Panc1 (cell line): ENCODE measurements at regions not wholly inside any gene's neighbourhood (a gene's known extent, or its start where the extent isn't known, plus 50 kb on each side); places are given as distances from the start of the nearest gene placed in this dataset.
"Not testable (repeated sequence)": the region's sequence is repeated elsewhere in the genome, so short reads cannot be mapped to it uniquely, and the experiment has no call there.

Experiments used
- ATAC-seq: fragments of 200-7000 bp; cut with Tn5 transposase; 2 replicates; pipeline ENCODE4 v1.9.1; 2020; ENCODE audit warnings: mild to moderate bottlenecking, moderate library complexity
- BruUV-seq: library from RNA; stranded (reverse); fragments of 400-500 nt; replicated peaks from 2 replicates; lab custom pipeline; 2021; lab: Mats Ljungman, UMichigan
- CTCF ChIA-PET: fragments of 300-600 bp; sonication (Branson Sonifier 250); formaldehyde crosslinking; loops from one replicate; lab custom pipeline; 2022; ENCODE audit warnings: antibody characterized with exemption; lab: Charles Lee
- POLR2A ChIA-PET: fragments of 300-600 bp; sonication (Branson Sonifier 250); formaldehyde crosslinking; loops from one replicate; lab custom pipeline; 2022; ENCODE audit warnings: antibody characterized with exemption; lab: Charles Lee
- DNase-seq: peaks from one replicate; pipeline ENCODE4 v3.0.0-alpha.2; 2010; ENCODE audit warnings: low read depth, low spot score
- H3K27ac ChIP-seq: 2 replicates; pipeline ENCODE4 v1.5.1; 2011; ENCODE audit warnings: mild to moderate bottlenecking, low read length, inconsistent platforms
- H3K27me3 ChIP-seq: fragments of 200-500 bp; sonication (Bioruptor generic); 2 replicates; pipeline ENCODE4 v1.6.0; 2014; ENCODE audit warnings: low read length, inconsistent platforms; ENCODE audit not compliant: control insufficient read depth, insufficient read depth
- H3K36me3 ChIP-seq: fragments of 200-500 bp; sonication (Bioruptor generic); 2 replicates; pipeline ENCODE4 v1.5.1; 2014; ENCODE audit warnings: inconsistent platforms, mild to moderate bottlenecking, low read length, moderate library complexity; ENCODE audit not compliant: control insufficient read depth, insufficient read depth
- H3K4me1 ChIP-seq: 2 replicates; pipeline ENCODE4 v1.5.1; 2011; ENCODE audit warnings: inconsistent platforms, mild to moderate bottlenecking, low read length, moderate library complexity; ENCODE audit not compliant: control insufficient read depth, insufficient read depth
- H3K4me3 ChIP-seq, 2 experiments: 2 replicates each; pipeline ENCODE4 v1.5.1; 2011 to 2012; ENCODE audit warnings: low read depth in 2 of 2, low read length in 2 of 2, mild to moderate bottlenecking in 2 of 2, inconsistent platforms in 1 of 2, moderate library complexity in 1 of 2
- H3K9me3 ChIP-seq: fragments of 200-500 bp; sonication (Bioruptor generic); 2 replicates; pipeline ENCODE4 v1.5.1; 2014; ENCODE audit warnings: low read depth, mild to moderate bottlenecking, inconsistent platforms, low read length, moderate library complexity; ENCODE audit not compliant: control insufficient read depth, insufficient read depth
- CTCF ChIP-seq: fragments of 450-650 bp; IDR thresholded peaks from 2 replicates; pipeline ENCODE4 v1.5.1; 2017; ENCODE audit warnings: mild to moderate bottlenecking
- POLR2AphosphoS5 ChIP-seq: IDR thresholded peaks from 2 replicates; pipeline ENCODE4 v1.6.1; 2012; ENCODE audit warnings: mild to moderate bottlenecking, low read depth, low read length, moderate library complexity
- REST ChIP-seq, 2 experiments: IDR thresholded peaks; 2 replicates each; pipeline ENCODE4 v1.6.1; 2011 to 2012; ENCODE audit warnings: low read depth in 2 of 2, control low read depth in 1 of 2, low read length in 1 of 2, mild to moderate bottlenecking in 1 of 2, moderate library complexity in 1 of 2; ENCODE audit not compliant: insufficient read depth in 1 of 2
- SIN3A ChIP-seq: IDR thresholded peaks from 2 replicates; pipeline ENCODE4 v1.6.1; 2012; ENCODE audit warnings: low read depth, mild to moderate bottlenecking, low read length, moderate library complexity, borderline replicate concordance; ENCODE audit not compliant: insufficient read depth
- TCF7L2 ChIP-seq: IDR thresholded peaks from 2 replicates; pipeline ENCODE4 v1.6.1; 2011; ENCODE audit warnings: mild to moderate bottlenecking, low read depth, low read length, inconsistent platforms
- in situ Hi-C: cut with HindIII; loops from 2 replicates; pipeline ENCODE4 v1.10.0; 2016; ENCODE audit warnings: low sequenced_read_pairs, low pct_unique_long_range_greater_than_20kb
- intact Hi-C: fragments of 100-400 bp; cut with micrococcal nuclease; formaldehyde crosslinking; loops from one replicate; pipeline ENCODE4 v1.10.0; 2022; ENCODE audit not compliant: unreplicated experiment

- intact Hi-C loops (no loop called here), in situ Hi-C loops (no loop called here)
- no peaks in the 10 kb centered on the region for H3K9me3 ChIP-seq
- ATAC-seq (no peak), DNase-seq (no peak)
- ChIA-PET POLR2A (no interaction called here), CTCF (no interaction called here)
- TF ChIP-seq REST (IDR thresholded peaks at IDR 0.05; ENCODE audit: insufficient read depth in 1 of 2, low read depth in 2 of 2, low read length in 1 of 2) (no peak), TCF7L2 (no peak)
- no peaks in the 10 kb centered on the region for H3K36me3 ChIP-seq
- no peaks in the 10 kb centered on the region for H3K4me1 ChIP-seq
- BruUV-seq = no TSS peak
- H3K27me3 ChIP-seq = peaks cover 7% of the 10 kb centered on the region
- no peak overlapping the region for H3K4me3 ChIP-seq
- H3K27ac ChIP-seq = no peak overlapping the region
Measured at GRCh38 chr6:159415540-159415939, 246.3 kb downstream of the FNDC1 start.

- ATAC-seq (no peak), DNase-seq (no peak)
- Histone ChIP-seq H3K9me3 (no peaks in the 10 kb centered on the region), H3K4me1 (no peaks in the 10 kb centered on the region), H3K36me3 (no peaks in the 10 kb centered on the region), H3K27ac (no peak overlapping the region), H3K4me3 (no peak overlapping the region), H3K27me3 (peaks cover 7% of the 10 kb centered on the region)
- intact Hi-C loops (no loop called here), in situ Hi-C loops (no loop called here)
- TF ChIP-seq POLR2AphosphoS5 (no peak), REST (IDR thresholded peaks at IDR 0.05; ENCODE audit: insufficient read depth in 1 of 2, low read depth in 2 of 2, low read length in 1 of 2) (no peak), CTCF (no peak), TCF7L2 (no peak), SIN3A (no peak)
- no TSS peak for BruUV-seq
- ChIA-PET POLR2A (no interaction called here), CTCF (no interaction called here)
Measured at GRCh38 chr6:159414711-159415110, 245.5 kb downstream of the FNDC1 start.

- H3K4me3 ChIP-seq, H3K4me1 ChIP-seq, DNase-seq, CTCF ChIA-PET, in situ Hi-C loops, H3K27ac ChIP-seq, H3K27me3 ChIP-seq, H3K9me3 ChIP-seq, ATAC-seq, POLR2A ChIA-PET, intact Hi-C loops, BruUV-seq, H3K36me3 ChIP-seq: not testable (repeated sequence)
Measured at GRCh38 chr6:159407211-159407780, 238.1 kb downstream of the FNDC1 start.
